ENCODE measurements at regions not wholly inside any gene's neighbourhood (a gene's known extent, or its start where the extent isn't known, plus 50 kb on each side); places are given as distances from the start of the nearest gene placed in this dataset.

DNA sequence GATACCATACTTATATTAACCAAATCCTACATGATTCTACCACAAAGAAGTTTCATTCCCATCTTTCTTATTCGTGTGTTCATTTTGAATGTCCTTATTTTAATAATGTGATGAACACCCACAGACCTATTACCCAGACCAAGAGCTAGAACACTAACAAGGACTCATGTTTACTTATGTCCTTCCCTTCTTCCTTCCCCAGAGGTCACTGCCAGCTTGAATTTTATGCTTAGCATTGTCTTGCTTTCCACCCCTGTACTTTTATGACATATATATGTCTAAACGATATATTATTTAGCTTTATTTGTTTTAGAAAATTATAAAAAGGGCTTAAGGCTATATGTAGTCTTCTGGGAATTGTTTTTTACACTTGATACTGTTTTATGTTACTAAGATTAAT, 238.6 kb downstream of the LRIG3 start:
- TF ChIP-seq, protein P1, sequence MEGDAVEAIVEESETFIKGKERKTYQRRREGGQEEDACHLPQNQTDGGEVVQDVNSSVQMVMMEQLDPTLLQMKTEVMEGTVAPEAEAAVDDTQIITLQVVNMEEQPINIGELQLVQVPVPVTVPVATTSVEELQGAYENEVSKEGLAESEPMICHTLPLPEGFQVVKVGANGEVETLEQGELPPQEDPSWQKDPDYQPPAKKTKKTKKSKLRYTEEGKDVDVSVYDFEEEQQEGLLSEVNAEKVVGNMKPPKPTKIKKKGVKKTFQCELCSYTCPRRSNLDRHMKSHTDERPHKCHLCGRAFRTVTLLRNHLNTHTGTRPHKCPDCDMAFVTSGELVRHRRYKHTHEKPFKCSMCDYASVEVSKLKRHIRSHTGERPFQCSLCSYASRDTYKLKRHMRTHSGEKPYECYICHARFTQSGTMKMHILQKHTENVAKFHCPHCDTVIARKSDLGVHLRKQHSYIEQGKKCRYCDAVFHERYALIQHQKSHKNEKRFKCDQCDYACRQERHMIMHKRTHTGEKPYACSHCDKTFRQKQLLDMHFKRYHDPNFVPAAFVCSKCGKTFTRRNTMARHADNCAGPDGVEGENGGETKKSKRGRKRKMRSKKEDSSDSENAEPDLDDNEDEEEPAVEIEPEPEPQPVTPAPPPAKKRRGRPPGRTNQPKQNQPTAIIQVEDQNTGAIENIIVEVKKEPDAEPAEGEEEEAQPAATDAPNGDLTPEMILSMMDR (conservative IDR thresholded peaks at IDR 0.05 in 1 of 2, IDR thresholded peaks at IDR 0.05 in 1 of 2; ENCODE audit: extremely low read depth in 1 of 2, insufficient read depth in 1 of 2, low read depth in 1 of 2, low read length in 2 of 2) = no peak
- TF ChIP-seq EZH2 (IDR thresholded peaks at IDR 0.05; ENCODE audit: borderline replicate concordance, low read length) = no peak

All from mammary epithelial cell (primary cell).